Liver (tissue), 8 donors: ENCODE measurements at regions not wholly inside any gene's neighbourhood (a gene's known extent, or its start where the extent isn't known, plus 50 kb on each side); places are given as distances from the start of the nearest gene placed in this dataset.

Experiments used
- DNase-seq: peaks from one replicate; pipeline ENCODE4 v3.0.0-alpha.2; 2017; ENCODE audit warnings: low spot score
- H3K27ac ChIP-seq, 2 donors: one replicate each; pipeline ENCODE4 v1.7.0; 2013; ENCODE audit warnings: inconsistent platforms in 2 of 2, low read length in 2 of 2, control low read depth in 1 of 2, low read depth in 1 of 2, mild to moderate bottlenecking in 1 of 2
- H3K27me3 ChIP-seq, 4 donors: one replicate each; pipeline versions ENCODE4 v1.6.1 to v1.7.0; 2013; ENCODE audit warnings: low read length in 3 of 4, inconsistent platforms in 1 of 4, mild to moderate bottlenecking in 1 of 4, moderate library complexity in 1 of 4; ENCODE audit not compliant: control insufficient read depth in 4 of 4, insufficient read depth in 4 of 4
- H3K36me3 ChIP-seq, 4 donors: one replicate each; pipeline versions ENCODE4 v1.6.1 to v1.7.0; 2013; ENCODE audit warnings: low read length in 3 of 4, mild to moderate bottlenecking in 3 of 4, low read depth in 1 of 4, moderate library complexity in 1 of 4; ENCODE audit not compliant: control insufficient read depth in 4 of 4, insufficient read depth in 3 of 4
- H3K4me1 ChIP-seq, 4 donors: one replicate each; pipeline versions ENCODE4 v1.6.1 to v1.7.0; 2013; ENCODE audit warnings: low read length in 3 of 4, mild to moderate bottlenecking in 3 of 4, moderate library complexity in 1 of 4; ENCODE audit not compliant: control insufficient read depth in 4 of 4, insufficient read depth in 4 of 4
- H3K4me3 ChIP-seq, 3 donors: one replicate each; pipeline versions ENCODE4 v1.6.1 to v1.7.0; 2013; ENCODE audit warnings: low read length in 3 of 3, control low read depth in 1 of 3, low read depth in 1 of 3, mild to moderate bottlenecking in 1 of 3
- H3K9ac ChIP-seq, 2 donors: one replicate each; pipeline ENCODE4 v1.7.0; 2013; ENCODE audit warnings: low read length in 2 of 2, mild to moderate bottlenecking in 2 of 2, moderate library complexity in 2 of 2, control low read depth in 1 of 2, low read depth in 1 of 2
- H3K9me3 ChIP-seq, 4 donors: one replicate each; pipeline versions ENCODE4 v1.6.1 to v1.7.0; 2013; ENCODE audit warnings: low read length in 3 of 4; ENCODE audit not compliant: control insufficient read depth in 4 of 4
- EGR1 ChIP-seq, 2 donors: IDR thresholded peaks; 2 replicates each; pipeline ENCODE4 v1.6.1; 2016 to 2018; ENCODE audit warnings: antibody characterized with exemption in 2 of 2, low read depth in 2 of 2
- FOXA1 ChIP-seq: IDR thresholded peaks from 2 replicates; pipeline ENCODE4 v1.6.1; 2016; ENCODE audit warnings: antibody characterized with exemption
- FOXA2 ChIP-seq: IDR thresholded peaks from 2 replicates; pipeline ENCODE4 v1.6.1; 2016; ENCODE audit warnings: antibody characterized with exemption
- GABPA ChIP-seq, 2 donors: IDR thresholded peaks in 1 of 2; conservative IDR thresholded peaks in 1 of 2; 2 replicates each; pipeline ENCODE4 v1.6.1; 2016; ENCODE audit warnings: antibody characterized with exemption in 2 of 2, mild to moderate bottlenecking in 1 of 2, moderate library complexity in 1 of 2
- HNF4A ChIP-seq, 2 donors: conservative IDR thresholded peaks; 2 replicates each; pipeline ENCODE4 v1.6.1; 2016; ENCODE audit warnings: antibody characterized with exemption in 2 of 2, mild to moderate bottlenecking in 2 of 2
- HNF4G ChIP-seq: IDR thresholded peaks from 2 replicates; pipeline ENCODE4 v1.6.1; 2016; ENCODE audit warnings: antibody characterized with exemption
- JUND ChIP-seq, 2 donors: IDR thresholded peaks; 2 replicates each; pipeline ENCODE4 v1.6.1; 2016; ENCODE audit warnings: antibody characterized with exemption in 2 of 2
- NR2F2 ChIP-seq: IDR thresholded peaks from 2 replicates; pipeline ENCODE4 v1.6.1; 2016; ENCODE audit warnings: antibody characterized with exemption
- RAD21 ChIP-seq, 2 donors: IDR thresholded peaks; 2 replicates each; pipeline ENCODE4 v1.6.1; 2016; ENCODE audit warnings: antibody characterized with exemption in 2 of 2, mild to moderate bottlenecking in 2 of 2
- RXRA ChIP-seq, 2 donors: IDR thresholded peaks; 2 replicates each; pipeline ENCODE4 v1.6.1; 2017 to 2018; ENCODE audit warnings: antibody characterized with exemption in 2 of 2, mild to moderate bottlenecking in 1 of 2
- SP1 ChIP-seq: IDR thresholded peaks from 2 replicates; pipeline ENCODE4 v1.6.1; 2018; ENCODE audit warnings: antibody characterized with exemption, mild to moderate bottlenecking
- TAF1 ChIP-seq: conservative IDR thresholded peaks from 2 replicates; pipeline ENCODE4 v1.6.1; 2016; ENCODE audit warnings: antibody characterized with exemption, mild to moderate bottlenecking
- YY1 ChIP-seq: IDR thresholded peaks from 2 replicates; pipeline ENCODE4 v1.6.1; 2016; ENCODE audit warnings: antibody characterized with exemption, mild to moderate bottlenecking
- WGBS: extraction: QIAGEN DNeasy Blood & Tissue Kit; methylation state at CpG from one replicate; pipeline ENCODE4 v1.1.7; 2013; 5-methylcytosine and 5-hydroxymethylcytosine counted together
- TF ChIP-seq, protein P1 (sequence below): IDR thresholded peaks from 2 replicates; pipeline ENCODE4 v1.6.1; 2016; ENCODE audit warnings: antibody characterized with exemption
- TF ChIP-seq, protein P2 (sequence below): fragments of 150-350 bp; IDR thresholded peaks from 2 replicates; pipeline ENCODE4 v1.5.1; 2017; ENCODE audit warnings: improper control_type of control experiment, low read depth, low read length; ENCODE audit not compliant: missing input control
- TF ChIP-seq, protein P3 (sequence below): IDR thresholded peaks from 2 replicates; pipeline ENCODE4 v1.6.1; 2016; ENCODE audit warnings: antibody characterized with exemption
- TF ChIP-seq, protein P4 (sequence below): IDR thresholded peaks from 2 replicates; pipeline ENCODE4 v1.6.1; 2016; ENCODE audit warnings: antibody characterized with exemption
- donor health status: healthy.
- donor health status: healthy.
- donor health status: healthy.
- donor health status: healthy.
- donor health status: healthy.

DNA sequence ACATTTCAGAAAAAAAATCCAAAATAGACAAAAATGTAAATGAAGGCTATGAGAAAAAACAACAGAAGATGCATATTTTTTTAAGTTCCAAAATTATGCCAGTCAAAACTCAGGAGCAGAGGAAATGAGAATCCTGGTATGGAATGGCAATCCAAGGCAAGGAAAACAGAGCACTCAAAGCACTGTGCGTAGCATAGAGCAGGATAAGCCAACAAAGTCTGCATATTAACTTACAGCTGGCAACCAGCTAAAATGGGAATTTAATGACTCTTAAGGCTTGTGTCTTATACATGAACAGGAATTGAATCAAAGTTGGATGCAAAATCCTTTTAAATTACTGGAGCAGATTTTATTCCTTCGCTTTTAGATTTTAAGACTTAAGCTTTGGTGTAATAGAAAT, 203.5 kb upstream of the DAPK1 start:
- Histone ChIP-seq H3K27ac (no peak overlapping the region), H3K27me3 (peaks cover 0 to 3% (median 0%) of the 10 kb centered on the region in 4 donors), H3K36me3 (no peaks in the 10 kb centered on the region), H3K4me3 (no peak overlapping the region), H3K9ac (no peak overlapping the region), H3K9me3 (no peaks in the 10 kb centered on the region), H3K4me1 (no peaks in the 10 kb centered on the region)
- WGBS, result 90% methylated on average over 2 of the region's 2 CpGs
- TF ChIP-seq, protein P1, sequence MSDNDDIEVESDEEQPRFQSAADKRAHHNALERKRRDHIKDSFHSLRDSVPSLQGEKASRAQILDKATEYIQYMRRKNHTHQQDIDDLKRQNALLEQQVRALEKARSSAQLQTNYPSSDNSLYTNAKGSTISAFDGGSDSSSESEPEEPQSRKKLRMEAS, result no peak
- TF ChIP-seq FOXA1 (no peak), YY1 (no peak), GABPA (IDR thresholded peaks at IDR 0.05 in 1 of 2, conservative IDR thresholded peaks at IDR 0.05 in 1 of 2) (no peak), TAF1 (no peak), HNF4G (no peak), SP1 (no peak), HNF4A (conservative IDR thresholded peaks at IDR 0.05) (no peak), JUND (IDR thresholded peaks at IDR 0.05) (no peak), EGR1 (IDR thresholded peaks at IDR 0.05; ENCODE audit: low read depth in 2 of 2) (no peak), RXRA (IDR thresholded peaks at IDR 0.05) (no peak), NR2F2 (no peak), RAD21 (IDR thresholded peaks at IDR 0.05) (no peak), FOXA2 (no peak)
- TF ChIP-seq, protein P2, sequence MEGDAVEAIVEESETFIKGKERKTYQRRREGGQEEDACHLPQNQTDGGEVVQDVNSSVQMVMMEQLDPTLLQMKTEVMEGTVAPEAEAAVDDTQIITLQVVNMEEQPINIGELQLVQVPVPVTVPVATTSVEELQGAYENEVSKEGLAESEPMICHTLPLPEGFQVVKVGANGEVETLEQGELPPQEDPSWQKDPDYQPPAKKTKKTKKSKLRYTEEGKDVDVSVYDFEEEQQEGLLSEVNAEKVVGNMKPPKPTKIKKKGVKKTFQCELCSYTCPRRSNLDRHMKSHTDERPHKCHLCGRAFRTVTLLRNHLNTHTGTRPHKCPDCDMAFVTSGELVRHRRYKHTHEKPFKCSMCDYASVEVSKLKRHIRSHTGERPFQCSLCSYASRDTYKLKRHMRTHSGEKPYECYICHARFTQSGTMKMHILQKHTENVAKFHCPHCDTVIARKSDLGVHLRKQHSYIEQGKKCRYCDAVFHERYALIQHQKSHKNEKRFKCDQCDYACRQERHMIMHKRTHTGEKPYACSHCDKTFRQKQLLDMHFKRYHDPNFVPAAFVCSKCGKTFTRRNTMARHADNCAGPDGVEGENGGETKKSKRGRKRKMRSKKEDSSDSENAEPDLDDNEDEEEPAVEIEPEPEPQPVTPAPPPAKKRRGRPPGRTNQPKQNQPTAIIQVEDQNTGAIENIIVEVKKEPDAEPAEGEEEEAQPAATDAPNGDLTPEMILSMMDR, result no peak
- TF ChIP-seq, protein P3, sequence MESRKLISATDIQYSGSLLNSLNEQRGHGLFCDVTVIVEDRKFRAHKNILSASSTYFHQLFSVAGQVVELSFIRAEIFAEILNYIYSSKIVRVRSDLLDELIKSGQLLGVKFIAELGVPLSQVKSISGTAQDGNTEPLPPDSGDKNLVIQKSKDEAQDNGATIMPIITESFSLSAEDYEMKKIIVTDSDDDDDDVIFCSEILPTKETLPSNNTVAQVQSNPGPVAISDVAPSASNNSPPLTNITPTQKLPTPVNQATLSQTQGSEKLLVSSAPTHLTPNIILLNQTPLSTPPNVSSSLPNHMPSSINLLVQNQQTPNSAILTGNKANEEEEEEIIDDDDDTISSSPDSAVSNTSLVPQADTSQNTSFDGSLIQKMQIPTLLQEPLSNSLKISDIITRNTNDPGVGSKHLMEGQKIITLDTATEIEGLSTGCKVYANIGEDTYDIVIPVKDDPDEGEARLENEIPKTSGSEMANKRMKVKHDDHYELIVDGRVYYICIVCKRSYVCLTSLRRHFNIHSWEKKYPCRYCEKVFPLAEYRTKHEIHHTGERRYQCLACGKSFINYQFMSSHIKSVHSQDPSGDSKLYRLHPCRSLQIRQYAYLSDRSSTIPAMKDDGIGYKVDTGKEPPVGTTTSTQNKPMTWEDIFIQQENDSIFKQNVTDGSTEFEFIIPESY, result no peak
- TF ChIP-seq, protein P4, sequence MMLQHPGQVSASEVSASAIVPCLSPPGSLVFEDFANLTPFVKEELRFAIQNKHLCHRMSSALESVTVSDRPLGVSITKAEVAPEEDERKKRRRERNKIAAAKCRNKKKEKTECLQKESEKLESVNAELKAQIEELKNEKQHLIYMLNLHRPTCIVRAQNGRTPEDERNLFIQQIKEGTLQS, result no peak
- DNase-seq, result no peak

DNA sequence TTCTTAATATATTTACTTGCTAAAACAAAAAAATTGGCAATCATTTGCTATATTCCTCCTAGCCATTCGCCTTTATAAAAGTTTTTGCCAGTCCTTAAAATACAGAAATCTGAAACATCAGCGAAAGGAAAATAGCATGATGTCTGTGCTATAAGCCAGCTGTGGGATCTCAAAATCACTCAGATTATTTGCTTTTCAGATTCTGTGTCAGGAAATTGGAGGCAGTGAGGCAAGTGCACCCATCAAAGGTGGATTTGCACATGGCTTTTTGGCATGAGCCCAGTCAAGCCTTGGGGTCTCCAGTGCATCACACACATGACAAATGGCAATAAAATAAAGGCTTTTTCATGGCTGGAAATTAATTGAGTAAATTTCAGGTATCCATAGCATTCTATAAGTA, 196.8 kb upstream of the DAPK1 start:
- H3K9me3 ChIP-seq, result no peaks in the 10 kb centered on the region
- no peaks in the 10 kb centered on the region for H3K4me1 ChIP-seq
- H3K36me3 ChIP-seq, result no peaks in the 10 kb centered on the region
- TF ChIP-seq YY1 (no peak), HNF4G (no peak), FOXA2 (no peak), HNF4A (conservative IDR thresholded peaks at IDR 0.05) (no peak), JUND (IDR thresholded peaks at IDR 0.05) (no peak), SP1 (no peak), GABPA (IDR thresholded peaks at IDR 0.05 in 1 of 2, conservative IDR thresholded peaks at IDR 0.05 in 1 of 2) (no peak), FOXA1 (no peak), NR2F2 (no peak), TAF1 (no peak), RXRA (IDR thresholded peaks at IDR 0.05) (no peak)
- TF ChIP-seq, protein P2, result no peak
- TF ChIP-seq, protein P4, result no peak
- TF ChIP-seq, protein P3, result no peak
- no peak overlapping the region for H3K27ac ChIP-seq
- H3K9ac ChIP-seq, result no peak overlapping the region
- no peak for DNase-seq
- no peak overlapping the region for H3K4me3 ChIP-seq
- no peaks in the 10 kb centered on the region for H3K27me3 ChIP-seq
- 87% methylated on average over 2 of the region's 2 CpGs for WGBS
